SU-DHL-6 (cell line): ENCODE measurements at regions not wholly inside any gene's neighbourhood (a gene's known extent, or its start where the extent isn't known, plus 50 kb on each side); places are given as distances from the start of the nearest gene placed in this dataset.

Experiments
- H2AFZ ChIP-seq: fragments of 200-600 bp; sonication (generic); 2 replicates; pipeline ENCODE4 v1.6.1; 2014; ENCODE audit warnings: low read depth, mild to moderate bottlenecking, moderate library complexity, mixed read lengths, antibody characterized with exemption, low read length; ENCODE audit not compliant: severe bottlenecking
- H3F3A ChIP-seq: fragments of 200-600 bp; shearing (Covaris generic); 2 replicates; pipeline ENCODE4 v1.6.0; 2016; ENCODE audit warnings: antibody characterized with exemption, mild to moderate bottlenecking; ENCODE audit not compliant: insufficient read depth
- H3K27ac ChIP-seq: fragments of 200-600 bp; sonication (generic); 2 replicates; pipeline ENCODE4 v1.5.1; 2016; ENCODE audit warnings: low read depth, mild to moderate bottlenecking, low read length, moderate library complexity, mixed read lengths
- H3K27me3 ChIP-seq: fragments of 200-600 bp; sonication (generic), shearing (Covaris generic); 2 replicates; pipeline ENCODE4 v1.6.0; 2014; ENCODE audit warnings: mild to moderate bottlenecking, low read length
- H3K36me3 ChIP-seq: fragments of 200-600 bp; sonication (generic); 2 replicates; pipeline ENCODE4 v1.6.1; 2014; ENCODE audit warnings: mild to moderate bottlenecking, low read length, mixed read lengths
- H3K4me2 ChIP-seq: fragments of 300-600, 200-600 bp; shearing (Covaris generic), sonication (generic); 2 replicates; pipeline ENCODE4 v1.6.0; 2014; ENCODE audit warnings: low read length, low read depth, mild to moderate bottlenecking; ENCODE audit not compliant: poor library complexity, severe bottlenecking
- H3K4me3 ChIP-seq: fragments of 200-600 bp; sonication (generic); 2 replicates; pipeline ENCODE4 v1.5.1; 2014; ENCODE audit warnings: antibody characterized with exemption, low read length, mild to moderate bottlenecking, mixed read lengths; ENCODE audit not compliant: insufficient read depth, poor library complexity, severe bottlenecking
- H3K79me2 ChIP-seq: fragments of 200-600 bp; sonication (generic); 2 replicates; pipeline ENCODE4 v1.6.1; 2014; ENCODE audit warnings: mild to moderate bottlenecking, low read length, moderate library complexity; ENCODE audit not compliant: insufficient read depth
- H3K9ac ChIP-seq: fragments of 200-600 bp; sonication (generic); 2 replicates; pipeline ENCODE4 v1.7.0; 2014; ENCODE audit warnings: mild to moderate bottlenecking, low read length
- H3K9me2 ChIP-seq: fragments of 200-600 bp; sonication (generic); replicated peaks from 2 replicates; pipeline ENCODE4 v1.6.1; 2014; ENCODE audit warnings: low read length; ENCODE audit not compliant: insufficient read depth
- H3K9me3 ChIP-seq: fragments of 200-600 bp; sonication (generic); 2 replicates; pipeline ENCODE4 v1.6.1; 2014; ENCODE audit warnings: low read length, mixed read lengths; ENCODE audit not compliant: insufficient read depth
- H4K20me1 ChIP-seq: fragments of 200-600 bp; sonication (generic); 2 replicates; pipeline ENCODE4 v1.6.1; 2014; ENCODE audit warnings: low read depth, mild to moderate bottlenecking, antibody characterized with exemption, low read length, moderate library complexity, mixed read lengths
- CTCF ChIP-seq: fragments of 200-600 bp; sonication (generic); IDR thresholded peaks from one replicate; pipeline ENCODE4 v1.5.1; 2017; ENCODE audit warnings: antibody characterized with exemption, mild to moderate bottlenecking, low read length, moderate library complexity; ENCODE audit not compliant: insufficient read depth, poor library complexity, severe bottlenecking
- EZH2phosphoT487 ChIP-seq: fragments of 200-600 bp; sonication (generic), shearing (Covaris generic); conservative IDR thresholded peaks from 2 replicates; pipeline ENCODE4 v1.6.1; 2018; ENCODE audit warnings: mild to moderate bottlenecking, antibody characterized with exemption, low read length, moderate library complexity, mixed read lengths

DNA sequence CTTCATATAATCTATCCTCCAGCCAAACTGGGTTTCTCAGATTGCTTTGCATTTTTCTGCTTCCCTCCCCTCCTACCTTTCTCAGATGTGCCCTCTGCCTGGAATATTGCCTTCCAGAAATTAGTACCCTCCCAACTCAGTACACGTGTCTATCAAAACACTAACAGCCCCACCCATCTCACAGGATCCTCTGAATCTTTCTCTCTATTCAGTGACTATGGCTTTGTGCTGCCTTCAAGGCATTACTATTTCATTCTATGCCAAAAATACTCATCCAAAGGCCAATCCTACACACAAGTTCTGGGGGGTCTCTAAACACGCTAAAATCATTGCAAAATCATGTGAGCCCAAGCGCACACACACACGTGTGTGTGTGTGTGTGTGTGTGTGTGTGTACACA lies 58.4 kb downstream of the ZNF281 start:
- Histone ChIP-seq H3K9me3 (no peaks in the 10 kb centered on the region), H3K9ac (no peak overlapping the region), H3K36me3 (no peaks in the 10 kb centered on the region), H3K9me2 (no peaks in the 10 kb centered on the region), H3K27ac (no peak overlapping the region), H3K79me2 (no peaks in the 10 kb centered on the region), H2AFZ (no peak overlapping the region), H3K4me3 (no peak overlapping the region), H4K20me1 (no peaks in the 10 kb centered on the region), H3K4me2 (no peak overlapping the region), H3F3A (no peaks in the 10 kb centered on the region), H3K27me3 (no peaks in the 10 kb centered on the region)
- TF ChIP-seq CTCF = no peak
- TF ChIP-seq EZH2phosphoT487 = no peak

GRCh38 chr1:200346700-200347099 lies 63.1 kb downstream of the ZNF281 start:
- Histone ChIP-seq H3F3A (no peaks in the 10 kb centered on the region), H3K4me2 (no peak overlapping the region), H4K20me1 (no peaks in the 10 kb centered on the region), H2AFZ (no peak overlapping the region), H3K27ac (no peak overlapping the region), H3K79me2 (no peaks in the 10 kb centered on the region), H3K9me3 (no peaks in the 10 kb centered on the region), H3K9ac (no peak overlapping the region), H3K9me2 (no peaks in the 10 kb centered on the region), H3K27me3 (no peaks in the 10 kb centered on the region), H3K4me3 (no peak overlapping the region), H3K36me3 (no peaks in the 10 kb centered on the region)
- TF ChIP-seq EZH2phosphoT487 (no peak), CTCF (no peak)

DNA sequence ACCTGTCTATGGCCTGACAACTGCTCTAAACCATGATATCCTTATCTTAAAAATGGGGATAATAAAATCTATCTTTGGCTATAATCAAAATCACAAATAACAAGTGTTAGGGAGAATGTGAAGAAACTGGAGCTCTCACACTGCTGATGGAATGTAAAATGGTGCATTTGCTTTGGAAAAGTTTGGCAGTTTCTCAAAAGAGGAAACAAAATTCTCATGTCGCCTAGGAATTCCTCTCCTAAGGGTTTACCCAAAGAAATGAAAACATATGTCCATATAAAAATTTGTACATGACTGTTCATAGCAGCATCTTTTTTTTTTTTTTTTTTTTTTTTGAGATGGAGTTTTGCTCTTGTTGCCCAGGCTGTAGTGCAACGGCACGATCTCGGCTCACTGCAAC lies 64.3 kb downstream of the ZNF281 start:
- Histone ChIP-seq H3F3A (no peaks in the 10 kb centered on the region), H3K9me2 (no peaks in the 10 kb centered on the region), H3K27me3 (no peaks in the 10 kb centered on the region), H3K9ac (no peak overlapping the region), H2AFZ (no peak overlapping the region), H3K36me3 (no peaks in the 10 kb centered on the region), H4K20me1 (no peaks in the 10 kb centered on the region), H3K79me2 (no peaks in the 10 kb centered on the region), H3K4me2 (no peak overlapping the region), H3K27ac (no peak overlapping the region), H3K9me3 (no peaks in the 10 kb centered on the region), H3K4me3 (no peak overlapping the region)
- TF ChIP-seq EZH2phosphoT487 (no peak), CTCF (no peak)

DNA sequence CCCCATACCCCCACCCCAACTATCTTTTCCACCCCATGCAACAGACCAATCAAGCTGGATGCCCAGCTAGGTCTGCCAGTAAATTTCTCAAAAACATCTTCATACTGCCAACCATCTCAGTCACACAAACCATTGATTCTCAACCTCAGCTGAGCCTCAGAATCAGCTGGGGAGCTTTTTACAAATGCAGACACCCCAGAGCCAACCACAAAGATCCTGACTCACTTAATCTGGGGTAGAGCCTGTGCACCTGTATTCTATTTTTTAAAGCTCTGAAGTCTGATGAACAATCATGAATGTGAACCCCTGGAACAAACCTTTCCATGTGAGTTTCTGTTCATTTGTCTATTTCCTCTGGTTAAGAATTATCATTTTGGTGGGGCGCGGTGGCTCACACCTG lies 66.0 kb downstream of the ZNF281 start:
- Histone ChIP-seq H3K9me2 (no peaks in the 10 kb centered on the region), H3K4me2 (no peak overlapping the region), H3K9me3 (no peaks in the 10 kb centered on the region), H2AFZ (no peak overlapping the region), H3K27me3 (no peaks in the 10 kb centered on the region), H3K4me3 (no peak overlapping the region), H4K20me1 (no peaks in the 10 kb centered on the region), H3K79me2 (no peaks in the 10 kb centered on the region), H3F3A (no peaks in the 10 kb centered on the region), H3K27ac (no peak overlapping the region), H3K9ac (no peak overlapping the region), H3K36me3 (no peaks in the 10 kb centered on the region)
- TF ChIP-seq CTCF (no peak), EZH2phosphoT487 (no peak)
